HuH-7.5 (cell line): ENCODE measurements at regions not wholly inside any gene's neighbourhood (a gene's known extent, or its start where the extent isn't known, plus 50 kb on each side); places are given as distances from the start of the nearest gene placed in this dataset.

Experiments used
- DNase-seq: peaks from one replicate; pipeline ENCODE4 v3.0.0; 2011; ENCODE audit warnings: low spot score

- DNase-seq: no peak
Measured at GRCh38 chr21:21722731-21723130, 724.5 kb downstream of the NCAM2 start.

GRCh38 chr21:21730512-21730911 lies 732.3 kb downstream of the NCAM2 start:
- no peak for DNase-seq

- no peak for DNase-seq
Measured at GRCh38 chr21:21731626-21732025, 733.4 kb downstream of the NCAM2 start.

GRCh38 chr21:21734088-21734487 lies 735.9 kb downstream of the NCAM2 start:
- DNase-seq: no peak

- DNase-seq: no peak
Measured at GRCh38 chr21:21737186-21737585, 739.0 kb downstream of the NCAM2 start.

- DNase-seq: no peak
Measured at GRCh38 chr21:21740207-21740606, 742.0 kb downstream of the NCAM2 start.

- no peak for DNase-seq
Measured at GRCh38 chr21:21750124-21750825, 752.1 kb downstream of the NCAM2 start.

- DNase-seq: no peak
Measured at GRCh38 chr21:21751286-21751685, 753.1 kb downstream of the NCAM2 start.

GRCh38 chr21:21762855-21763254 lies 764.6 kb downstream of the NCAM2 start:
- DNase-seq: no peak

GRCh38 chr21:21764281-21764680 lies 766.1 kb downstream of the NCAM2 start:
- DNase-seq: no peak

- DNase-seq: no peak
Measured at GRCh38 chr21:21767276-21767675, 769.1 kb downstream of the NCAM2 start.

- no peak for DNase-seq
Measured at GRCh38 chr21:21788591-21788990, 790.4 kb downstream of the NCAM2 start.

- DNase-seq: no peak
Measured at GRCh38 chr21:21801921-21802320, 803.7 kb downstream of the NCAM2 start.

- DNase-seq: no peak
Measured at GRCh38 chr21:21806711-21807597, 808.7 kb downstream of the NCAM2 start.

GRCh38 chr21:21807598-21807903 lies 809.3 kb downstream of the NCAM2 start:
- DNase-seq: no peak

GRCh38 chr21:21813289-21813688 lies 815.1 kb downstream of the NCAM2 start:
- no peak for DNase-seq

- no peak for DNase-seq
Measured at GRCh38 chr21:21813934-21814333, 815.7 kb downstream of the NCAM2 start.

GRCh38 chr21:21816778-21817177 lies 818.6 kb downstream of the NCAM2 start:
- no peak for DNase-seq

GRCh38 chr21:21818898-21819297 lies 820.7 kb downstream of the NCAM2 start:
- DNase-seq: no peak

- no peak for DNase-seq
Measured at GRCh38 chr21:21828130-21828529, 829.9 kb downstream of the NCAM2 start.

GRCh38 chr21:21831036-21831435 lies 832.8 kb downstream of the NCAM2 start:
- DNase-seq: no peak

GRCh38 chr21:21845901-21846300 lies 847.7 kb downstream of the NCAM2 start:
- no peak for DNase-seq

- DNase-seq: no peak
Measured at GRCh38 chr21:21851205-21851604, 853.0 kb downstream of the NCAM2 start.

- DNase-seq: no peak
Measured at GRCh38 chr21:21851657-21852056, 853.4 kb downstream of the NCAM2 start.
